ENCODE measurements at regions not wholly inside any gene's neighbourhood (a gene's known extent, or its start where the extent isn't known, plus 50 kb on each side); places are given as distances from the start of the nearest gene placed in this dataset.

DNA sequence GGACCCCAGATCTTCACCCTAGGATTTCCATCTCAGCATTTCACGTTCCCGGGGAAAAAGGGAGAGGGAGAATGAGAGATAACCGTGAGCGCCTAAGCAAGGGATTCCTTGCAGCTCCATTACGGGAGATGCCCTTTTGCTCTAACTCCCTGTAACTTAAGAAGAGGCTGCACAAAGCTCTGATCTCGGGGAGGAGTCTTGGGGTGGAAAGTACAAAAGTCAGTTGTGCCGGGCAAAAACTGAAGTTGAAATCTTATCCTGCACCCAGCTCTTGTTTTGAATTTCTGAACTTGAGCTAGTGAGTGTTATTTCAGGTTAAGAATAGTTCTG lies 256.4 kb upstream of the SOX21 start:
- Mint-ChIP-seq H3K27ac (no peak overlapping the region), H3K9me3 (no peaks in the 10 kb centered on the region), H3K4me3 (peak overlapping the region; percentile 38), H3K4me1 (peaks cover 10% of the 10 kb centered on the region), H3K36me3 (ENCODE audit: low read depth) (no peaks in the 10 kb centered on the region), H3K27me3 (peaks cover 44% of the 10 kb centered on the region)
- DNase-seq (no peak), ATAC-seq (no peak)

DNA sequence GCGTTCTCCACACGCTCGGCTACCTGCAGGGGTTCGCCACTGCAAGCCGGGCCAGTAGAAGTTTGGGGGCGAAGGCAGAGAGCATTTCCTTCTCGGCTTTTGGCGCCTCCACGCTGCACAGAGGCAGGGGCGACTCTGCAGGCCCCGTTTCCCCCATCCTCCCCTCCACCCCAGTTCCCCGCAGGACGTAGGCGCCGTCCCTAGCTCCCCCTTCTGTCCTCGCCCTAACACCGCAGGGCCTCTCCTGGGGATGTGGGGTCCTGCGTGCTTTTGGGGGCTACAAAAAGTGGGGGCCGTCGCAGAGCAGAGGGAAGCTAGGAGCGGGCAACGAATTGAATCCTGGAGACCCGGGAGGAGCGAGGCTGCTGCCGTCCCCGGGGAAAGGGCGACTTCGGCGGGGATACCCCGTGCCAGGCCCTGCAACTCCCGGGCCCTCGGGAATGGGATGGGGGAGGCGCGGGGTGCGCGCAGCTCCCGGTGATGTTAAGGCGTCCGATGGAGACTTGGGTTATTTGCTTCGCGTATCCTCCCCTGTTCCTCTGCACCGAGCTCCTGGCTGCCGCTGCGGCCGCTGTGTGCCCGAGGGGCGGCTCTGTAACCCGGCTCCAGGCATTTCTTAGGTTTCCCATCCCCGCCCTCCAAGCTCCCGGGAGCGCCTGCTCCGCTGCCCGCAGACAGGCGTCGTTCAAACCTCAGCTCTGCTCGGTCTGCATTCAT lies 255.9 kb upstream of the SOX21 start:
- Mint-ChIP-seq H3K27ac (no peak overlapping the region), H3K27me3 (peaks cover 48% of the 10 kb centered on the region), H3K36me3 (ENCODE audit: low read depth) (no peaks in the 10 kb centered on the region), H3K4me1 (peaks cover 10% of the 10 kb centered on the region), H3K9me3 (no peaks in the 10 kb centered on the region), H3K4me3 (peak overlapping the region; percentile 38)
- ATAC-seq (peak; percentile 33), DNase-seq (peak; percentile 4)

DNA sequence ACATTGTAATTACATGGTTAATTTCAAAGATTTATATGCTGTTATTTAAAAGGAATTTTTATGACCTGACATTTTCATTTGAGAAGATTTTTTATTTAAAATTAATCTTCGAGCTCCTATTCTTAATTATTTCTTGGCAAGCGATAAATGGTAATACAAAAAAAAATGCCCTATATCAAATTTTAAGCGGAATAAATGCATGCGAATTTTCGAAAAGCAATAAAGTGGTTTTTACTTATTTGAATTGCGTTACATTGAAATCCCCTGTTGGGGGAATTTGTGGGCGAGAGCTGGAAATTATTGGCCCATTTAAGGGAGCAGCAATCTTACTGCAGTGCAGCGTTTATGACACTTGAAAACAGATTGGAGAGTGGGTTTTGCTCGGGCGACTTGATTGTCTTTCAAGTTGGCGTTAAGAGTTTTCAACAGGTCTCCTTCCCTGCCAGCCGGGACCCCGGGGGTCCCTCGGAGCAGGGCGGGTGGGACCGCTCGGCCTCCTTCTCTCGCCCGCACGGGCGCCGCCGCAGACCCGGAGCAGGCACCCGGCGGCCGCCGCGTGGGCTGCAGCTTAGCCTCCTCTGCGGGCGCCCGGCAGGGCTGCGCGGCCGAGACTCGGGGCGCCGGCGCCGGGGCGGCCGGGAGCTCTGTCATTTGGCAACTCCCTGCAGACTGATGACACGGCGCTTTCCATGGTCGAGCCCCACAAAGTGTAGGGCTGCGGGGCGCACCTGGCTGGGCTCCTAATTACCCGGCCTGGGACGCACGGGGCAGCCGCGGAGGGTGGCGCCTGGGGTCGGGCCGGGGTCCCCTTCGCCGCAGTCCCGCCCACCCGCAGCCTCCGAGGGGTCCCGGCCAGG lies 255.1 kb upstream of the SOX21 start:
- H3K9me3 Mint-ChIP-seq: no peaks in the 10 kb centered on the region
- no peaks in the 10 kb centered on the region for H3K36me3 Mint-ChIP-seq (ENCODE audit: low read depth)
- DNase-seq (peak; percentile 35), ATAC-seq (peak; percentile 78)
- H3K4me1 Mint-ChIP-seq: peaks cover 10% of the 10 kb centered on the region
- H3K27ac Mint-ChIP-seq: no peak overlapping the region
- H3K4me3 Mint-ChIP-seq: no peak overlapping the region
- H3K27me3 Mint-ChIP-seq: peaks cover 55% of the 10 kb centered on the region

DNA sequence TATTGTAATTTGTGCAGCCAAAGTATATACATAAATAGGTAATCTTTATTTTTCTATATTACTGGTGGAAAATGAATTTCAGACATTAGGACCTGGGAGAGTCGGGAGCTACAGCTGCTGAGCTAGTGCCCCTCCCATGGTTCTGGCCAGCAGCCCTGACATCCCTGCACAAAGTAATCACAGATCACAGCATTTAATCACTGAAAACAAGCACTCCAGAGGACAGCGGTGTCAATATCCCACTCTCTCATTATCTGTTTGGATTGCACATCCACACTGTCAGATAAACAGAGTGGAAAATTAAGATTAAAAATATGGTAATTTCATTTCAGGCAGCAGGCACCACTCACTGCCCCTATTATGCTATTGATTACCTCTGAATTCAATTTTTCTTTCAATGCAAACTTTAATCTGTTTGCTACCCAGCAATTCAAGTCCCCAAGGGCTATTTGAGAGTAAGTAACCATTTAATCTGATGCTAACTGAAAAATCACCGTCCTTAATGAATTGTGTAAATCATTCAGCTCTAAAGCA lies 254.1 kb upstream of the SOX21 start:
- H3K27me3 Mint-ChIP-seq: peaks cover 57% of the 10 kb centered on the region
- no peak for ATAC-seq
- no peak overlapping the region for H3K4me3 Mint-ChIP-seq
- no peak overlapping the region for H3K27ac Mint-ChIP-seq
- H3K4me1 Mint-ChIP-seq: peaks cover 10% of the 10 kb centered on the region
- no peaks in the 10 kb centered on the region for H3K9me3 Mint-ChIP-seq
- no peaks in the 10 kb centered on the region for H3K36me3 Mint-ChIP-seq (ENCODE audit: low read depth)
- DNase-seq: no peak

DNA sequence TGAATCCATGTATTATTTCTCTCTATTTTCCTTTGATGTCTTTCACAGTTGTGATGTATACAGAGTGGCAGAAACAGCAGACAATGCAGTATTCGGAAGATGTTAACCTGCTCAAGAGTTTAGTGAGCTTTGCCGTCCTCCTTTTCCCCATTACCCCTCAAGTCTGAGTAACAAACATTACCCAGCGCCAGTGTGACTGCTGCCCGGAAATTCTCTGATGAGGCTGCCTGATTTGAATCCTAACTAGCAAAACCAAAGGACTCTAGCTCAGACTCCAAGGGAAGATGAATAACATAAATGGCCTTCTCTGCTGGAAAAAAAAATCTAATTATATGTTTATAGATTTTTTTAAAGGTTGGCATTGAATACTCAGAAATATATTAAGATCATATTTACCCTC lies 247.3 kb upstream of the SOX21 start:
- Mint-ChIP-seq H3K27me3 (peaks cover 33% of the 10 kb centered on the region), H3K4me3 (no peak overlapping the region), H3K36me3 (ENCODE audit: low read depth) (no peaks in the 10 kb centered on the region), H3K4me1 (no peaks in the 10 kb centered on the region), H3K27ac (no peak overlapping the region), H3K9me3 (no peaks in the 10 kb centered on the region)
- DNase-seq (no peak), ATAC-seq (no peak)

DNA sequence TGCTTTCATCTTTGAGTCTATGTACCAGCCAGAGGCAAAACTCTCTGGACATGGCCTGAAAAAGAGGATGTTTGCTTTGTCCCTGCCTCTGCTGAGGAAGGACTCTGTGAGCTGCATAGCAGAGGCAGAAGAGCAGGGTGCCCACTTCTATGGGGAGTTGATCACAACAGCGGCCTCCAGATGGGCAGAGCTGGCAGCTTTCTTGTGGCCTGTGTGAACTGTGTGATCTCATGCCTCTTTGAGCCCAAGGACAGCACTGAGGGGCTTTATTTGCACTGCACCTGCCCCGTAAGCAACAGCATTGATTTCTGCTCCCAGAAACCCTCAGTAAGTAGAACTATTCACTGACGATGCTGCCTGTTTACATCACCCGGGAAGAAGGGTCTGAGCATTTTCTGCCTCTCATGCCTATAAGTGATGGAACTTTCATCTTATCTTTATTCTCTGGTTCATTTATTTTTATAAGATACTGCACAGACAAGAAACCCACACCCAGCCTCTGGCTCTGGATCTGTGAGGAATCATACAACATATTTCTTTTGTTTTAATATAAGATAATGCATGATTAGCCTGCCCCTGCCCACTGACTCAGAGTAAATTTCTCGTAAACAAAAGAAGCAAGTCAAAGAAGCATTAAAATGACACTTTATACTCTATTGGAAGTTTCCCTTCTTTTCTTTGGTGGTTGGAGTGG lies 244.2 kb upstream of the SOX21 start:
- DNase-seq (no peak), ATAC-seq (no peak)
- H3K4me3 Mint-ChIP-seq: no peak overlapping the region
- no peaks in the 10 kb centered on the region for H3K36me3 Mint-ChIP-seq (ENCODE audit: low read depth)
- peaks cover 6% of the 10 kb centered on the region for H3K9me3 Mint-ChIP-seq
- H3K27me3 Mint-ChIP-seq: peaks cover 13% of the 10 kb centered on the region
- no peak overlapping the region for H3K27ac Mint-ChIP-seq
- H3K4me1 Mint-ChIP-seq: no peaks in the 10 kb centered on the region

DNA sequence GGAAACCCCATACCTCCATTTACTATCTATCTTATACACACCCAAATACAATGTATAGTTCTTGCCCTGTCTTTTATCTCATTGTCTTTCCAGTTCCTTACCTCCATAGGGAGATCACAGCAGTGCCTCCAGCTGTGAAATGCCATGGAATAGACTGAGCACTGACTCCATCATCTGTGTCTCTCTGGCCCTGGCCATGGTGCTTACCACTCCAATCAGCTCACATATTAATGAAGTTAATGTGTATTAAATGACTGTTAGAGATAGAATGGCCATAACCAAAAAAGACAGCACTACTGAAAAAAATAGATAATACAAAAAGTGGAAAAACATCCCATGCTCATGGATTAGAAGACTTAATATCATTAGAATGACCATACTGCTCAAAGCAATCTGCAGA lies 240.4 kb upstream of the SOX21 start:
- no peak for ATAC-seq
- DNase-seq: no peak
- H3K36me3 Mint-ChIP-seq (ENCODE audit: low read depth): no peaks in the 10 kb centered on the region
- H3K9me3 Mint-ChIP-seq: peaks cover 6% of the 10 kb centered on the region
- H3K4me1 Mint-ChIP-seq: no peaks in the 10 kb centered on the region
- H3K27me3 Mint-ChIP-seq: no peaks in the 10 kb centered on the region
- no peak overlapping the region for H3K4me3 Mint-ChIP-seq
- H3K27ac Mint-ChIP-seq: no peak overlapping the region

DNA sequence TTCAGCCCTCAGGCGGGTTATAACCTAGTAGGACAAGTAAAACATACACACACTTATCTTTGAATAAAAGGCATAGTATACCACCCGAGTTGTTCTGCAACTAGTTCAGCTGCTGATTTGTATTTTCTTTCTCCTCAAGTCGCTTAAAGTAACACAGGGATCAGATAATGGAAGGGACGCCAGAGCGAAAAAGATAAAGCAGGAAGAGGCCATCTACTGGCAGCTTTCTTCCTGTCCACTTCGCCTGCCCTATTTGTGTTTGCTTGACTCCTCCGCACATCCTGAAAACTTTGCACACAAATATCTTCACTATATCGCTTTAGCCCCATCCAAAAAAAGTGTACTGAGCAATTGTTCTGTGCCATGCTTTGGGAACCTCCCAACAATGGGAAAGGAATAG lies 238.0 kb upstream of the SOX21 start:
- Mint-ChIP-seq H3K36me3 (ENCODE audit: low read depth) (no peaks in the 10 kb centered on the region), H3K27me3 (peaks cover 3% of the 10 kb centered on the region), H3K27ac (no peak overlapping the region), H3K4me1 (no peaks in the 10 kb centered on the region), H3K9me3 (peaks cover 6% of the 10 kb centered on the region), H3K4me3 (no peak overlapping the region)
- no peak for DNase-seq
- no peak for ATAC-seq

DNA sequence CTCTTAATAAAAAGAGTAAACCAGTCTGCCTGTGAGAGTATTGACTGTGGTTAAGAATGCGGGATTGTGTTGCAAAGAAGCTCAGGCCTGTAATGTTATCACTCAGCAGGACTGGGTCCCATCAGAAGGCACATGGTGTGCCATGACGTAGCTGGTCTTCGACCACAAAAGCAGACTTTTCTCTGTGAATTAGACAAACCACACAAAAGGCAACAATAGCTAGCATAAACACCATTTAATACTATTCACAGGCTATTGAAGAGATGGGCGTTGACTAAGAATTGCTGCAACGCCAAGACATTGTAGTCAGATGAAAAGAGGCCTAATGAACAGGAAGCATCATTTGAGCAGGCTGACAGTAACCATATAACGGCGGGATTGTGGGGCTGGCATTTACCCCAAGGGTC lies 235.6 kb upstream of the SOX21 start:
- Mint-ChIP-seq H3K4me1 (no peaks in the 10 kb centered on the region), H3K36me3 (ENCODE audit: low read depth) (no peaks in the 10 kb centered on the region), H3K27me3 (peaks cover 3% of the 10 kb centered on the region), H3K27ac (no peak overlapping the region), H3K9me3 (peaks cover 5% of the 10 kb centered on the region), H3K4me3 (no peak overlapping the region)
- ATAC-seq (no peak), DNase-seq (no peak)

DNA sequence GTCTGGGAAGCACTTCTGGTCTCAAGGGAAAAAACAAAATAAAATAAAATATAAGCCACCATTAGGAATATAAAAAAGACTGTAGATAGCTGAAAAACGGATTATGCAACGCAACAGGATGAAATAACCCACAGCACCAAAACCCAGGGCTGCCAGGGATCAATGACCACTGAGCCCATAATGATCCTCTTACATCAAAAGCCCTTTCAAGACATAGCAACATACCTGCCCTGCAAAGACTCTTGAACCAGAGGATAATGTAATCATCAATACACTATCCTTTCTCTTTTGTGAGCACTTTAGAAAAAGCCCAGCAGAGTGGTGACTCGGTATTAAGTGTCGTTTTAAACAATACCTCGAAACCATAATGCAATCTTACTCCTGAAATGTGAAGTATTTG lies 235.0 kb upstream of the SOX21 start:
- no peak overlapping the region for H3K4me3 Mint-ChIP-seq
- peaks cover 3% of the 10 kb centered on the region for H3K27me3 Mint-ChIP-seq
- no peak overlapping the region for H3K27ac Mint-ChIP-seq
- no peaks in the 10 kb centered on the region for H3K36me3 Mint-ChIP-seq (ENCODE audit: low read depth)
- H3K4me1 Mint-ChIP-seq: no peaks in the 10 kb centered on the region
- no peak for ATAC-seq
- H3K9me3 Mint-ChIP-seq: peaks cover 5% of the 10 kb centered on the region
- DNase-seq: no peak

DNA sequence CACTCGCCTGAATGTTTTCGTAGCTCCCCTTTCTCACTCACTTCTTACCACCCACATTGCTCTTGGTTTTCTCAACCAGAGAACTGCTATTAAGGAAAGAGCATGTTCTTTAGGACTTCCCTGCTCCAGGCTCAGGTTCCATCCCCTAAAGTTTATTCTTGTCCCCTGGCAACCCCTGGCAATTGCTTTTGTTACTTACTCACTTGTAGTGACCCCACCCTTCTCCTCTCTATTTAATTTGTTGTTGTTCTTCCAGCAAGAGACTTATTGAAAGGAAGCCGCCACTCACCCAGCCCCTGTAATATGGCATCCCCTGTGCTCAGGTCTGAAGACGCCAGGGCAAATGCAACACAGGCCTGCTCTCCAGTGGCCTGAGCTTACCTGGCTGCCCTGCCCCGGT lies 233.7 kb upstream of the SOX21 start:
- DNase-seq: no peak
- H3K36me3 Mint-ChIP-seq (ENCODE audit: low read depth): no peaks in the 10 kb centered on the region
- no peak overlapping the region for H3K4me3 Mint-ChIP-seq
- H3K27ac Mint-ChIP-seq: no peak overlapping the region
- H3K27me3 Mint-ChIP-seq: peaks cover 3% of the 10 kb centered on the region
- ATAC-seq: no peak
- H3K4me1 Mint-ChIP-seq: no peaks in the 10 kb centered on the region
- peaks cover 10% of the 10 kb centered on the region for H3K9me3 Mint-ChIP-seq

DNA sequence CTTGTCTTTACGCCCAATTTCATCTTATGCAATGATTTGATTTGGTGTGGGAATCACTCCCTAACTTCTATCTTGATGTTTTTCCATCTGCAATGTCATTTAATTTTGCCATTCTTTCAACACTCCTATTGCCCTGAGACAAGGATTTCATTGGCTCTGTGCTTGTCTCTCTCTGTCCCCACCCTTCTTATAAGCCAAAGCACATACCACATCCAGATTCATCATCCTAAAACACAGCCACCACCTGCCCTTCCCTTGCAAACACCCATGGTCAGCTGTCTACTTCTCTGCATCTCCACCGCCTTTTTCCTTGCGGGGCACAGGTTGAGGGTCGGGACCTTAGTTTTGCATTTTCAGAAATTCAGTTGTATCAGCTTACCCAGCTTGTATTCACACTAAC lies 225.8 kb upstream of the SOX21 start:
- DNase-seq: no peak
- no peaks in the 10 kb centered on the region for H3K4me1 Mint-ChIP-seq
- no peak overlapping the region for H3K4me3 Mint-ChIP-seq

DNA sequence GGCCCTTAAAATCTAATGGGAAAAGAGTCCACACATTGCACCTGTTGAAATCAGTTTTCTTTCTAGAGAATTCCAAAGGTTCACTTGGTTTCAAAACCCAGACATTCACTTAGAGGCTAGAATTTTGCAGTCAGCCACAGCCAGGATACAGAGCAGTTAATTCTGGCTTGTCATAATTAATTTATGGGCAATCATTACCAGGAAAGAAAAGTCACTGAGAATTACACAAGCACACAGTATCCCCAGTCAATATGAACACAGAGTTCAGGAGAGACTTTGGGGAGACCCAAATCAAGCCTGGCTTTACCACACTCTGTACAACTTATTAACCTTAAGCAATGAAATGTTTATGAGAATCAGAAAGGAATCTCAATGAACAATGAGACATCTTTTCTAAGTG lies 224.3 kb upstream of the SOX21 start:
- DNase-seq: no peak
- Mint-ChIP-seq H3K4me1 (no peaks in the 10 kb centered on the region), H3K4me3 (no peak overlapping the region), H3K36me3 (ENCODE audit: low read depth) (peaks cover 2% of the 10 kb centered on the region), H3K27me3 (peaks cover 2% of the 10 kb centered on the region), H3K27ac (no peak overlapping the region), H3K9me3 (peaks cover 12% of the 10 kb centered on the region)
- no peak for ATAC-seq

More for the DNA sequence above, 225.8 kb upstream of the SOX21 start:
- H3K36me3 Mint-ChIP-seq (ENCODE audit: low read depth): no peaks in the 10 kb centered on the region
- peaks cover 2% of the 10 kb centered on the region for H3K27me3 Mint-ChIP-seq
- peaks cover 18% of the 10 kb centered on the region for H3K9me3 Mint-ChIP-seq
- no peak for ATAC-seq
- no peak overlapping the region for H3K27ac Mint-ChIP-seq

DNA sequence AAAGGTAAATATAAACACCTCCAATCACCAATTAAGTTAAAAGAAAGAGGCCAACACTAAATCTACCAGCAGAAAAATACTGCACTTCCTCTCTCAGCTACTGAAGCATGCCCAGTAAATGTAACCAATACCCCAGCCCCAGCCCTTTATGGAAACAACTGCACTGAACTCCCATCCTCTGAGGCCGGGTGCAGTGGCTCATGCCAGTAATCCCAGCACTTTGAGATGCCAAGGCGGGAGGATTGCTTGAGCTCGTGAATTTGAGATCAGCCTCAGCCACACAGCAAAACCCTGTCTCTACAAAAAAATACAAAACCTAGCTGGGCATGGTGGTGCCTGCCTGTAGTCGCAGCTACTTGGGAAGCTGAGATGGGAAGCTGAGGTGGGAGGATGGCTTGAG lies 221.6 kb upstream of the SOX21 start:
- ATAC-seq (no peak), DNase-seq (no peak)
- peaks cover 2% of the 10 kb centered on the region for H3K27me3 Mint-ChIP-seq
- peaks cover 2% of the 10 kb centered on the region for H3K36me3 Mint-ChIP-seq (ENCODE audit: low read depth)
- peaks cover 12% of the 10 kb centered on the region for H3K9me3 Mint-ChIP-seq
- no peaks in the 10 kb centered on the region for H3K4me1 Mint-ChIP-seq
- H3K4me3 Mint-ChIP-seq: no peak overlapping the region
- no peak overlapping the region for H3K27ac Mint-ChIP-seq

All from activated naive CD8-positive, alpha-beta T cell treated with anti-CD3 and anti-CD28 coated beads, Interleukin-2, amount 50 U/mL, for 24 hours (primary cell).